ENCODE measurements at regions not wholly inside any gene's neighbourhood (a gene's known extent, or its start where the extent isn't known, plus 50 kb on each side); places are given as distances from the start of the nearest gene placed in this dataset.

- DNase-seq (ENCODE audit: low read depth) = no peak
Observed at GRCh38 chr5:133712562-133712961, 100.2 kb upstream of the FSTL4 start.

DNA sequence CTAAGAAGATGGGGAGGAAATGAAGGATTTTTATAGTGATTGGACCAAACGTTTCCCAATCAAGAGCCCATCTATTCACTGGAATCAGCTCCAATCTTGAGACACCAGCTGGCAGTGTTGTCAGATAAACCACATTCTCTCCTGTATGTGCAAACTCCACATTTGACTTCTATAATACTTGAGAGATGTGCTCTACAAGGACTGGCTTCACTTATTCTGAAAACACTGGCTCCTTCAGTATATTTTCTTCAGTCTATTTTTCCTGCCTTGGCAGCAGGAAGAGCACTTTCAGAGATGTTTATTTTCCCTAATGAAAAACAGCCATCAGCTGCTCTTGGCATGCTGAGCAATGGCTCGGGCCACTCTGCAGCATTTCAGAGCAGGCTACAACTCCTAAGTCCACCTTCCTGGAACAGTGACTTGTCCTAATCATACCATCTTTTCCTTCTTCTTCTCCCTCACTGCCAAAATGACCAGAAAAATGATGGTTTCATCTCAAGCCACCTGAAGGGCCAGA, 96.9 kb upstream of the FSTL4 start:
- no peak for DNase-seq (ENCODE audit: low read depth)

GRCh38 chr5:133708331-133708850, 96.0 kb upstream of the FSTL4 start:
- no peak for DNase-seq (ENCODE audit: low read depth)

- no peak for DNase-seq (ENCODE audit: low read depth)
Observed at GRCh38 chr5:133707629-133708028, 95.3 kb upstream of the FSTL4 start.

DNA sequence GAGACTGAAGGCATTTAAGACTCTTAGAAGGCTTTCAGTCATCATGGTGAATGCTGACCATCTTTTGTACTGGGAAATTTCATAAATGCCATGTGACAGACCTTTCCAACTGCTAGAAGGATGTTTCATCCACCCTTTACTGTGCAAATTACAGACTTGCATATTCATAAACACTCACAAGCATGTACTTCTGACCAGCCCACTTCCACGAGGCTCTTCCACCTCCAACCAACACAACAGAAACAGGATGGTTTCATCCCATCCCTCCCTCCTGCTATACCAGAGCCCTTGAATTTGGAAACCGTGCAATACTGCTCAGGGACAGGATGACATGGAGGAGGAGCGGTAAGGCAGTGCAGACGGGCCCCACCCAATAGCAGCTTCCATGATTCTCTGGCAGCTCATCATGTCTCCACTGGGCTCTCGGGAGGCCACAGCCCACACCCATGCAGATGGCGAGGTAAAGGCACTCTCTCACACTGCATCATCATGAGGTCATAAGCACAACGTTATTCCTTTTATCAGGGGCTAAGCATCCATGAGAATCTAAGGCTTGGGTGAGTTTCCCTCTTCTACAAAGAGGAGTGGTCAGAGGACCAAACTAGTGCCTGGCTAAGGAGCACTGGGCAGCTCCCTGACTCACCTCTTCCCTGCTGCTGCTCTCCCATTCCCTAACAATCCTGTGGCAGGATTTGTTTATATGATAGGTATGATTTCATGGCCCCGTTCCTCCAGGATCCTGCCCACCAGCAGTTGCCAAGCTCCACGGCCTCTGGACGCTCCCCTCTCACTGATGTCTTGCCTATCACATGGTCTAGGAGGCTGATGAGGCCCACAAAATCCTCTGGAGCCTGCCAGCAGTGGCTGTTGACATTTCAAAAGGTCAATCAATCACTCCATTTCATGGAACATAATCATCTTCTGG, 94.4 kb upstream of the FSTL4 start:
- DNase-seq (ENCODE audit: low read depth) = peak; percentile 16

GRCh38 chr5:133705331-133705730, 93.0 kb upstream of the FSTL4 start:
- DNase-seq (ENCODE audit: low read depth) = no peak

DNA sequence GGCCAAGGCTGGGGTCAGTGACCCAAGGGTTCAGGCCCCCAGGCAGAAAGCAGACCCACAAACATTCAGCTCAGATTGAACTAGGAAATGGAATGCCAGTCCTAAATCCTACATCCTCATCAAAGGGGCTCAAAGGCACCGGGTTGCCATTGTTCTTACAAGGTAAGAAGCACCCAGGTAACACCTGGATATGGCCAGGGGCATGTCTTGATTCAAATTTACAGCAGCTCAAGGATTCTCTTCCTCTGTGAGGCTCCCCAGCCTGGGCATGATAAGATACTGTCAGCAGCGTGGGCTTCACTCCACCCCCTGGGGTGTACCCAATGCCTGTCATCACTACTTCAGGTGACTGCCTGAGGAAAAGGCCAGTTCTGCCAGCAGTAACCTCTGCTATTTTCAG, 92.1 kb upstream of the FSTL4 start:
- no peak for DNase-seq (ENCODE audit: low read depth)

DNA sequence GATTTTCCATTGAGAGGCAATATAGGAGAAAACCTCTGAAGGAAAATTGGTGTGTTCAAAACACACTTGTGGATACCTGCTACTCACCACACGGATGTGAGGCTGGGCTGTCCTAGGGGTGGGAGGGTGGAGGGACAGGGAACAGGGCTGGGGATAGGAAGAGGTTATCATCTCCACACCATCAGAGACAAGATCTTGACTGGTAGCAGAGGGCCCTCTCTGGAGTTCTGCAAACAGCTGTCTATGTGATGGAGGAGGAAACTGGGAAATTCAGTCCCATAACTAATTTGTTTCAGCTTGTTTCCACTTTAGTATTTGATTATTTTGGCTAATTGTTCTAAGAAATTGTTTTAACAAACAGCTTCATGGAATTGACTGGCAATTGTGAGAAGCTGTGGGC, 91.6 kb upstream of the FSTL4 start:
- no peak for DNase-seq (ENCODE audit: low read depth)

- no peak for DNase-seq (ENCODE audit: low read depth)
Observed at GRCh38 chr5:133702791-133703770, 90.7 kb upstream of the FSTL4 start.

DNA sequence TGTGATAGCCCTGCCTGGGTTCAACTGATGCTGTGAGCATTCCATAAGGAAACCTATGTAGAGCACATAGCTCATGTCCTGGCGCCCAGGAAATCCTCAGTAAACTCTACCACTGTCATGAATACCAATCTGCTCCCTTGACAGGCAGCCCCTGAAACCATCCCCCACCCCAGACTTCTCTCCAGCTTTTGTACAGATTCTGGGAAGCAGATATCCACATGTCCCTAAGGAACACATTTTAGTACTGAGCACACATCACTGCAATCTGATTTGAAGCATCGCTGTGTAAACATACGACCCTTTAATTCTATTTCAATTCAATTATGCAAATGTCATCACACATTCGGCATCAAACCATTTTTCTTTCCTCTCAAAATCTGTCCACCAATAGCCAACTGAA, 89.5 kb upstream of the FSTL4 start:
- no peak for DNase-seq (ENCODE audit: low read depth)

GRCh38 chr5:133700251-133700650, 87.9 kb upstream of the FSTL4 start:
- no peak for DNase-seq (ENCODE audit: low read depth)

- no peak for DNase-seq (ENCODE audit: low read depth)
Observed at GRCh38 chr5:133698646-133699526, 86.5 kb upstream of the FSTL4 start.

DNA sequence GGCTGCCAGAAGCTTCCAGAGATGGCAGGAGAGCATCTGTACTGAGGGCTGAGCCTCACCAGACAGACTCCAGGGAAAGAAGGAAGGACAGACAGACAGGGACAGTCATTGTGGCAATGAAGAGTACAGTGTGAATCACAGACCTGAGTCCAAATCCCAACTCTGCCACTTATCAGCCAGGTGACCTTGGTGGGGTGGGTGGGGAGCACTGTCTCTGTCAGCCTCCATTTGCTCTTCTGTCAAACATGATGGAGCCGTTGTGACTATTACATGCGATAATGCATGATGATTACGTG, 85.9 kb upstream of the FSTL4 start:
- no peak for DNase-seq (ENCODE audit: low read depth)

GRCh38 chr5:133697536-133698258, 85.4 kb upstream of the FSTL4 start:
- DNase-seq (ENCODE audit: low read depth) = no peak

GRCh38 chr5:133696782-133697507, 84.6 kb upstream of the FSTL4 start:
- DNase-seq (ENCODE audit: low read depth) = no peak

- DNase-seq (ENCODE audit: low read depth) = no peak
Observed at GRCh38 chr5:133696006-133696584, 83.8 kb upstream of the FSTL4 start.

- DNase-seq (ENCODE audit: low read depth) = no peak
Observed at GRCh38 chr5:133694181-133694831, 82.0 kb upstream of the FSTL4 start.

DNA sequence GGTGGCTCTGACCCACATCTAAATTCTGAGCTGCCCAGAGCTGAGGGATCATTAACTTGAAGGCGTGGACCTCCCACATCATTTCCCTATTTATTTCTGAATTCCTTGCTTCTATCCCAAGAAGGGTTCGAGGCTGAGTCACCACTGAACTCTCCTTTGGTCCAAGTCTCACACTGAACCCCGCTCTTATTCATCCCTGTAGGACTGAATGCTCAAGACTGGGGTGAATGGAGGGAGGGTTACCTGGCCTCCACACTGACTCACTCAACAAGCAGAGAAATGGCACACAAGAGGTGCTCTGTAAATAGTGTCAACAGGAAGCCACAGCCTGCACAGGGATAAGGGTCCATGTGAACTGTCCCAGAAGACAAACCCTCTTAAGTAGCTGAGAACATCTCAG, 79.1 kb upstream of the FSTL4 start:
- DNase-seq (ENCODE audit: low read depth) = peak; percentile 66

DNA sequence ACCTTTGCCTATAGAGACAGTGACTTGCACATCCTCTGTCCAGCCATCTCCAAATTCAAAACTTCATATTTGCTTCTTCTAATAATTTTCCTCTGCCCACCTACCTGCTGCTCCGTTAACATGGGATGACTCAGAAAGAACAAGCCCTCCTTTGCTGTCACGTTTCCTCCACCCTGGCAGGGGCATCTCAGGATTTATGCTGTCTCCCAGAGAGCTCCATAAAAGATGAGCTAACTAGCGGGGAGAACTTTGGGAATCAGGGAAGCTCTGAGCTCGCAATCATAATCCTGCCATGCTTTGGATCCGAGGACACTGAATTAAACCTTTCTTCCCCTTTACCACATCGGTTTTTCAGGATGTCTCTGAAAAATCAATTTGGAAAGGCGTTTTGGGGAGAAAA, 78.4 kb upstream of the FSTL4 start:
- no peak for DNase-seq (ENCODE audit: low read depth)
